ENCODE measurements at regions not wholly inside any gene's neighbourhood (a gene's known extent, or its start where the extent isn't known, plus 50 kb on each side); places are given as distances from the start of the nearest gene placed in this dataset.

DNA sequence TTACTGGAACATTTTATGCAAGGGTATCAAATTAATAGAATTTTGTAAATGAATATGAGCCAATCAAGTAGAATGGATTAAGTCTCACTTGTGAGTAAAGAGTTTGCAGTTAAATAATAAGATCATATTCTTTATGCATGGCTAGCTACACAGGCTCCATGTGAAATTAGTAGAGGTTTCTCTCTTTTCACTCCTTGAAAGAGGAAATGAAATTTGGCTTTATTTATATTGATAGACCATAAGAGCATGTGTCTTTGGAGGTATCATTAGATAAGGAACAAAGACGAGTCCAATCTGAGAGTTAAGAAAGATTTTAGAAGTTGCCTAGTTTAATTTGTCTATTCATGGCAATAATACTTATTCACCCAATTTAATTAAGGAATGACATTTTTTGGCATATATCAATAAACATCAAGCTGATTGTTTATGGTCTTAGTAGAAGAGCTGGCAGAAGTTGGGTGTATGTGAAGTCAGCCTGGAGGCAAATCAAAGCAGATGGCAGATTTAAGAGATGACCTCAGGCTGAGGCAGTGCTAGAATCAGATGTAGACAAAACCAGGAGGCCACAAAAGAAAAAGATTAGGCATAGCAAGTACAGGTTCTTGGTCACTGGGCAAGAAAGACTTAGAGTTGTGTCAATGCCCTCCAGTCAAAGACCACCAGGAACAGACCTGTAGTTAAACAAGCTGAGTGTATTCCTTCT is 406.5 kb upstream of the ARHGEF26 start:
- peaks cover 23% of the 10 kb centered on the region for H3K9me3 Mint-ChIP-seq
- H3K4me1 Mint-ChIP-seq (ENCODE audit: low read depth), result no peaks in the 10 kb centered on the region
- TF ChIP-seq CTCF (IDR thresholded peaks at IDR 0.05), result no peak
- no peaks in the 10 kb centered on the region for H3K36me3 Mint-ChIP-seq (ENCODE audit: low read depth)
- no peaks in the 10 kb centered on the region for H3K27me3 Mint-ChIP-seq (ENCODE audit: insufficient read depth)
- no peak overlapping the region for H3K27ac Mint-ChIP-seq
- no peak overlapping the region for H3K4me3 Mint-ChIP-seq
- DNase-seq, result no peak

DNA sequence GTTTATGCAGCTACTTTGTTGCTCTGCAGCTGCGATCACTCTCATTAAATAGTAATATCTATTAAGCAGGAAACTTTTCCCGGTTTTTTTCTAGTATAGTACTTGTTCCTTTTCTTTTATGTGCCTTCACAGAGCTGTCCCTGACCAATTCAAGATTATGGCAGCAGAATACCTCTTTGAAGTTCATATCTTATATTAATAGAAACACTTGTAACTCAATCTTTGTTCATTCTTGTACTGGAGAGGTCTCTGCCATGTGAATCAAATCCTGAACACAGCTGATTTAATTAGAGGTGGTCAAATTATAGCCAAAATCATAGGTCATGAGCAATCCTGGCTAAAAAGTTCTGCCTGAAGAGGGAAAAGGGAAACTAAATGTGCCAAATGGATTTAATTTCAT is 399.0 kb upstream of the ARHGEF26 start:
- no peak for TF ChIP-seq CTCF (IDR thresholded peaks at IDR 0.05)
- Mint-ChIP-seq H3K36me3 (ENCODE audit: low read depth) (no peaks in the 10 kb centered on the region), H3K27me3 (ENCODE audit: insufficient read depth) (peaks cover 2% of the 10 kb centered on the region; the same call in 1 of the 2 replicates), H3K9me3 (peaks cover 35% of the 10 kb centered on the region), H3K4me1 (ENCODE audit: low read depth) (no peaks in the 10 kb centered on the region), H3K27ac (no peak overlapping the region), H3K4me3 (no peak overlapping the region)
- no peak for DNase-seq

- no peaks in the 10 kb centered on the region for H3K36me3 Mint-ChIP-seq (ENCODE audit: low read depth)
These were observed 390.1 kb upstream of the ARHGEF26 start for GRCh38 chr3:153731071-153731470.

DNA sequence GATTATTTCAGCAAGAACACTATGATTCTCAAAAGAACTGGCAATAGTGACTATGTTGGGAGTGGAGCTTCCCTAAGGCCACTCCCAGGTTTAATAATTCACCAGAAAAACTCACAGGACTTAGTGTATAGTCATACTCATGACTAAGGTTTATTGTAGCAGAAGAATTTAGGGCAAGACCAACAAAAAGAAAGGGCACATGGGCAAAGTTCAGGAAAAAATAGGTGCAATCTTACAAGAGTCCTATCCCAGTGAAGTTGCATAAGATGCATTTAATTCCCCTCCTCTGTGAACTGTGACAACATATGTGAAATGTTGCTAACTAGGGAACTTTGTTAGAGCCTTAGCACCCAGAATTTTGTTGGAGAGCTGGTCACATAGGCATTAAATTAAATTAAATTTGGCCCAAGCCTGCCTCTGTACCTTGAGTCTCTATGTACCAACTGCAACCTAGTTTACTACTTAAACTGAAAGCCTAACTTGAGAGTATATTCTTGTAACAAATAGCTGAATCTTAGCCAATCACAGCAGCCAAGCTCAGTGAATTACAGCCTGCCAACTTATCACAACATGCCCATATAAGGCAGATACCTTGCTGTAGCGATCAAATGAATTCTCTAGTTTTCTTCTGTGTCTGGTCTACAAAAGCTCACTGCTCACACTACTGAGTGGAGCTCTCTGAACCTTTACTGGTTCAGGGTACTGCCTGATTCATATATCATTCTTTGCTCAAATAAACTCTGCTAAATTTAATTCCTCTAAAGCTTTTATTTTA is 386.2 kb upstream of the ARHGEF26 start:
- no peaks in the 10 kb centered on the region for H3K4me1 Mint-ChIP-seq (ENCODE audit: low read depth)
- no peaks in the 10 kb centered on the region for H3K36me3 Mint-ChIP-seq (ENCODE audit: low read depth)
- no peak overlapping the region for H3K27ac Mint-ChIP-seq
- H3K27me3 Mint-ChIP-seq (ENCODE audit: insufficient read depth), result no peaks in the 10 kb centered on the region; the same call in 1 of the 2 replicates
- peaks cover 21% of the 10 kb centered on the region for H3K9me3 Mint-ChIP-seq
- DNase-seq, result no peak
- TF ChIP-seq CTCF (IDR thresholded peaks at IDR 0.05), result no peak
- H3K4me3 Mint-ChIP-seq, result no peak overlapping the region

More at GRCh38 chr3:153731071-153731470, 390.1 kb upstream of the ARHGEF26 start:
- H3K27ac Mint-ChIP-seq, result no peak overlapping the region
- H3K4me3 Mint-ChIP-seq, result no peak overlapping the region
- DNase-seq, result no peak
- H3K27me3 Mint-ChIP-seq (ENCODE audit: insufficient read depth), result peaks cover under 1% of the 10 kb centered on the region; the same call in 1 of the 2 replicates
- TF ChIP-seq CTCF (IDR thresholded peaks at IDR 0.05), result no peak
- no peaks in the 10 kb centered on the region for H3K4me1 Mint-ChIP-seq (ENCODE audit: low read depth)
- H3K9me3 Mint-ChIP-seq, result peaks cover 26% of the 10 kb centered on the region

GRCh38 chr3:153740109-153740508 is 381.1 kb upstream of the ARHGEF26 start:
- H3K9me3 Mint-ChIP-seq, result no peaks in the 10 kb centered on the region; the same call in none of the 2 replicates
- DNase-seq, result no peak
- no peak overlapping the region for H3K4me3 Mint-ChIP-seq
- H3K36me3 Mint-ChIP-seq (ENCODE audit: low read depth), result no peaks in the 10 kb centered on the region
- no peaks in the 10 kb centered on the region for H3K27me3 Mint-ChIP-seq (ENCODE audit: insufficient read depth)
- H3K4me1 Mint-ChIP-seq (ENCODE audit: low read depth), result no peaks in the 10 kb centered on the region
- TF ChIP-seq CTCF (IDR thresholded peaks at IDR 0.05), result no peak
- H3K27ac Mint-ChIP-seq, result no peak overlapping the region
